GM12878 (cell line): ENCODE measurements at regions not wholly inside any gene's neighbourhood (a gene's known extent, or its start where the extent isn't known, plus 50 kb on each side); places are given as distances from the start of the nearest gene placed in this dataset.

Source experiments
- ATAC-seq: fragments of 200-7000 bp; cut with Tn5 transposase; 3 replicates; pipeline ENCODE4 v1.9.1; 2020; ENCODE audit warnings: mild to moderate bottlenecking, moderate library complexity
- BruUV-seq: library from RNA; stranded (reverse); fragments of 400-500 nt; replicated peaks from 2 replicates; lab custom pipeline; 2021; lab: Mats Ljungman, UMichigan
- CTCF ChIA-PET: fragments of 300-600 bp; sonication (Branson Sonifier 250); formaldehyde crosslinking; extraction: SDS; loops from one replicate; lab custom pipeline; 2021; ENCODE audit warnings: inconsistent platforms; lab: Yijun Ruan, JAX
- POLR2A ChIA-PET: fragments of 350-600 bp; formaldehyde crosslinking; extraction: SDS; loops from one replicate; lab custom pipeline; 2021; ENCODE audit warnings: inconsistent platforms; lab: Charles Lee
- RAD21 ChIA-PET: fragments of 300-600 bp; sonication (Branson Sonifier 250); formaldehyde crosslinking; loops from one replicate; lab custom pipeline; 2023; ENCODE audit warnings: antibody characterized with exemption; ENCODE audit not compliant: unreplicated experiment; lab: Charles Lee
- SMC1A ChIA-PET: fragments of 300-600 bp; sonication (Branson Sonifier 250); formaldehyde crosslinking; loops from one replicate; lab custom pipeline; 2023; ENCODE audit not compliant: unreplicated experiment, uncharacterized antibody; lab: Charles Lee
- DNase-seq: peaks from one replicate; pipeline ENCODE4 v3.0.0-alpha.2; 2011; ENCODE audit warnings: low read depth, low spot score
- FAIRE-seq: peaks from 3 replicates; lab custom pipeline; 2011; peaks lifted over from hg19 to GRCh38; lab: Jason Lieb, UNC
- H2AFZ ChIP-seq: 2 replicates; pipeline ENCODE4 v1.6.0; 2011; ENCODE audit warnings: low read depth, low read length, control low read depth; ENCODE audit not compliant: control insufficient read depth
- H3K27ac ChIP-seq: 2 replicates; pipeline ENCODE4 v1.5.1; 2011; ENCODE audit warnings: control low read depth; ENCODE audit not compliant: control insufficient read depth, insufficient read depth
- H3K27me3 ChIP-seq, 2 experiments: replicated peaks in 1 of 2; 2 replicates each; pipeline versions ENCODE4 v1.6.0 to v1.6.1; 2011; ENCODE audit warnings: low read length in 1 of 2; ENCODE audit not compliant: control insufficient read depth in 2 of 2, insufficient read depth in 2 of 2
- H3K36me3 ChIP-seq, 2 experiments: 2 replicates each; pipeline ENCODE4 v1.5.1; 2011; ENCODE audit warnings: low read length in 1 of 2; ENCODE audit not compliant: control insufficient read depth in 2 of 2, insufficient read depth in 2 of 2
- H3K4me1 ChIP-seq: 2 replicates; pipeline ENCODE4 v1.6.1; 2011; ENCODE audit warnings: mild to moderate bottlenecking, low read length, moderate library complexity, mixed read lengths; ENCODE audit not compliant: control insufficient read depth, insufficient read depth
- H3K4me2 ChIP-seq: 2 replicates; pipeline ENCODE4 v1.6.0; 2011; ENCODE audit warnings: control low read depth; ENCODE audit not compliant: control insufficient read depth, insufficient read depth
- H3K4me3 ChIP-seq: fragments of 200-600 bp; sonication (generic); 2 replicates; pipeline ENCODE4 v1.5.1; 2016
- H3K79me2 ChIP-seq: 2 replicates; pipeline ENCODE4 v1.6.0; 2011; ENCODE audit warnings: low read length; ENCODE audit not compliant: control insufficient read depth, insufficient read depth
- H3K9ac ChIP-seq: 2 replicates; pipeline ENCODE4 v1.8.0; 2011; ENCODE audit warnings: low read length, control low read depth, mixed read lengths; ENCODE audit not compliant: control insufficient read depth, insufficient read depth
- H3K9me3 ChIP-seq: replicated peaks from 3 replicates; pipeline ENCODE4 v1.5.1; 2011; ENCODE audit warnings: mild to moderate bottlenecking, low read length; ENCODE audit not compliant: control insufficient read depth, insufficient read depth
- H4K20me1 ChIP-seq: 2 replicates; pipeline ENCODE4 v1.6.0; 2011; ENCODE audit not compliant: control insufficient read depth, insufficient read depth
- BCL3 ChIP-seq: IDR thresholded peaks from 2 replicates; pipeline ENCODE4 v1.6.1; 2011; ENCODE audit warnings: borderline replicate concordance, low read depth, mild to moderate bottlenecking, moderate library complexity, low read length; ENCODE audit not compliant: insufficient read depth, poor library complexity, severe bottlenecking
- EZH2 ChIP-seq: IDR thresholded peaks from 2 replicates; pipeline ENCODE4 v1.6.1; 2012; ENCODE audit warnings: low read depth, mild to moderate bottlenecking, control low read depth, inconsistent platforms, low read length, borderline replicate concordance; ENCODE audit not compliant: control insufficient read depth
- MEF2A ChIP-seq: IDR thresholded peaks from 2 replicates; pipeline ENCODE4 v1.6.1; 2011; ENCODE audit warnings: low read depth, mild to moderate bottlenecking, low read length, moderate library complexity; ENCODE audit not compliant: insufficient read depth
- NFYB ChIP-seq: IDR thresholded peaks from 2 replicates; pipeline ENCODE4 v1.6.1; 2011; ENCODE audit warnings: low read depth, mild to moderate bottlenecking, low read length, improper control_type of control experiment, moderate library complexity; ENCODE audit not compliant: insufficient read depth
- NRF1 ChIP-seq: conservative IDR thresholded peaks from 2 replicates; pipeline ENCODE4 v1.6.1; 2011; ENCODE audit warnings: mild to moderate bottlenecking, low read depth, low read length, improper control_type of control experiment
- RUNX3 ChIP-seq: IDR thresholded peaks from 2 replicates; pipeline ENCODE4 v1.6.1; 2012; ENCODE audit warnings: low read length, inconsistent platforms
- ZZZ3 ChIP-seq: IDR thresholded peaks from 2 replicates; pipeline ENCODE4 v1.6.1; 2011; ENCODE audit warnings: low read depth; ENCODE audit not compliant: control insufficient read depth, insufficient read length
- WGBS: methylation state at CpG from one replicate; pipeline ENCODE4 v1.1.6; 2016; ENCODE audit warnings: low lambda C conversion rate; ENCODE audit not compliant: insufficient replicate concordance, insufficient coverage; ENCODE audit errors: missing lambda C conversion rate; 5-methylcytosine and 5-hydroxymethylcytosine counted together
- in situ Hi-C: fragments of 300-500 bp; cut with MboI; formaldehyde crosslinking; loops from 9 replicates; pipeline ENCODE4 v1.14.3; 2018; ENCODE audit warnings: mixed read lengths
- intact Hi-C: fragments of 100-400 bp; cut with micrococcal nuclease; formaldehyde crosslinking; loops from one replicate; pipeline ENCODE4 v1.14.2; 2022; ENCODE audit not compliant: unreplicated experiment

- TF ChIP-seq ZZZ3, result no peak
- TF ChIP-seq, all 136 proteins: peak for 0
These were observed 135.4 kb upstream of the CLEC14A start (continued) for GRCh38 chr14:38391334-38391733.

GRCh38 chr14:38389681-38390080 lies 133.8 kb upstream of the CLEC14A start:
- Histone ChIP-seq H3K9ac (no peak overlapping the region), H3K4me3 (no peak overlapping the region), H3K79me2 (no peaks in the 10 kb centered on the region), H3K4me2 (no peak overlapping the region), H2AFZ (no peak overlapping the region), H3K4me1 (no peaks in the 10 kb centered on the region), H3K27me3 (no peaks in the 10 kb centered on the region), H3K9me3 (no peaks in the 10 kb centered on the region), H4K20me1 (no peaks in the 10 kb centered on the region), H3K36me3 (no peaks in the 10 kb centered on the region), H3K27ac (no peak overlapping the region)
- ChIA-PET RAD21 (no interaction called here), POLR2A (interaction anchor here (0.6 kb wide), 1 partner anchor 113 kb away, joined by 3 read pairs; no protein-coding TSS in a partner anchor), SMC1A (no interaction called here), CTCF (no interaction called here)
- FAIRE-seq, result no peak
- no peak for DNase-seq
- in situ Hi-C loops (no loop called here), intact Hi-C loops (no loop called here)
- 0% methylated on average over 1 of the region's 1 CpG for WGBS
- ATAC-seq, result no peak
- BruUV-seq, result no TSS peak
- TF ChIP-seq MEF2A, result no peak
- no peak for TF ChIP-seq RUNX3
- TF ChIP-seq EZH2, result no peak
- no peak for TF ChIP-seq NFYB
- TF ChIP-seq BCL3, result no peak
- TF ChIP-seq NRF1, result no peak
